ENCODE measurements at regions not wholly inside any gene's neighbourhood (a gene's known extent, or its start where the extent isn't known, plus 50 kb on each side); places are given as distances from the start of the nearest gene placed in this dataset.
"Not testable (repeated sequence)": the region's sequence is repeated elsewhere in the genome, so short reads cannot be mapped to it uniquely, and the experiment has no call there.

- Histone ChIP-seq H3K27ac (no peak overlapping the region), H3K27me3 (no peaks in the 10 kb centered on the region), H3K36me3 (no peaks in the 10 kb centered on the region), H3K4me1 (no peaks in the 10 kb centered on the region), H3K9me3 (no peaks in the 10 kb centered on the region), H3K4me3 (no peak overlapping the region)
- DNase-seq, result no peak
- TF ChIP-seq CTCF (IDR thresholded peaks at IDR 0.05) (no peak), POLR2A (IDR thresholded peaks at IDR 0.05) (no peak)
Observed at GRCh38 chrX:5295004-5295403, 933.7 kb downstream of the NLGN4X start.

- Histone ChIP-seq H3K4me3 (no peak overlapping the region), H3K27me3 (no peaks in the 10 kb centered on the region), H3K27ac (no peak overlapping the region), H3K4me1 (no peaks in the 10 kb centered on the region), H3K36me3 (no peaks in the 10 kb centered on the region), H3K9me3 (no peaks in the 10 kb centered on the region)
- TF ChIP-seq POLR2A (IDR thresholded peaks at IDR 0.05) (no peak), CTCF (IDR thresholded peaks at IDR 0.05) (no peak)
- no peak for DNase-seq
Observed at GRCh38 chrX:5290635-5291034, 938.0 kb downstream of the NLGN4X start.

GRCh38 chrX:5289949-5290348, 938.7 kb downstream of the NLGN4X start:
- H3K27ac ChIP-seq, DNase-seq, H3K27me3 ChIP-seq, H3K9me3 ChIP-seq, H3K36me3 ChIP-seq, H3K4me1 ChIP-seq, H3K4me3 ChIP-seq: not testable (repeated sequence)

- Histone ChIP-seq H3K36me3 (no peaks in the 10 kb centered on the region), H3K27ac (no peak overlapping the region), H3K4me3 (no peak overlapping the region), H3K9me3 (no peaks in the 10 kb centered on the region), H3K4me1 (no peaks in the 10 kb centered on the region), H3K27me3 (no peaks in the 10 kb centered on the region)
- DNase-seq, result no peak
- TF ChIP-seq CTCF (IDR thresholded peaks at IDR 0.05) (no peak), POLR2A (IDR thresholded peaks at IDR 0.05) (no peak)
Observed at GRCh38 chrX:5278908-5279307, 949.8 kb downstream of the NLGN4X start.

- H3K27me3 ChIP-seq, result no peaks in the 10 kb centered on the region
- no peaks in the 10 kb centered on the region for H3K9me3 ChIP-seq
- H3K27ac ChIP-seq, result no peak overlapping the region
- no peaks in the 10 kb centered on the region for H3K4me1 ChIP-seq
- TF ChIP-seq CTCF (IDR thresholded peaks at IDR 0.05), result no peak
- TF ChIP-seq POLR2A (IDR thresholded peaks at IDR 0.05), result no peak
- DNase-seq, result no peak
- H3K36me3 ChIP-seq, result no peaks in the 10 kb centered on the region
- no peak overlapping the region for H3K4me3 ChIP-seq
Observed at GRCh38 chrX:5265324-5265850, 963.3 kb downstream of the NLGN4X start.

- Histone ChIP-seq H3K36me3 (no peaks in the 10 kb centered on the region), H3K9me3 (no peaks in the 10 kb centered on the region), H3K27ac (no peak overlapping the region), H3K27me3 (no peaks in the 10 kb centered on the region), H3K4me3 (no peak overlapping the region), H3K4me1 (no peaks in the 10 kb centered on the region)
- DNase-seq, result no peak
- TF ChIP-seq POLR2A (IDR thresholded peaks at IDR 0.05) (no peak), CTCF (IDR thresholded peaks at IDR 0.05) (no peak)
Observed at GRCh38 chrX:5250106-5250505, 978.6 kb downstream of the NLGN4X start.

Measured in Peyer's patch (tissue), 4 donors.